AG04449 (cell line): ENCODE measurements at regions not wholly inside any gene's neighbourhood (a gene's known extent, or its start where the extent isn't known, plus 50 kb on each side); places are given as distances from the start of the nearest gene placed in this dataset.

Source experiments
- CTCF ChIA-PET: fragments of 350-600 bp; formaldehyde crosslinking; extraction: SDS; loops from one replicate; lab custom pipeline; 2021; ENCODE audit warnings: antibody characterized with exemption; lab: Yijun Ruan, JAX
- POLR2A ChIA-PET: fragments of 400-600, 350-600 bp; formaldehyde crosslinking; extraction: SDS; loops from one replicate; lab custom pipeline; 2020; ENCODE audit warnings: antibody characterized with exemption, inconsistent platforms; lab: Yijun Ruan, JAX
- DNase-seq: peaks from one replicate; pipeline ENCODE4 v3.0.0-alpha.2; 2010; ENCODE audit warnings: low read depth, low spot score
- H3K4me3 ChIP-seq: 2 replicates; pipeline ENCODE4 v1.5.1; 2011; ENCODE audit warnings: low read depth, mild to moderate bottlenecking, control low read depth, low read length
- CTCF ChIP-seq: IDR thresholded peaks from one replicate; pipeline ENCODE4 v1.5.1; 2011; ENCODE audit warnings: mild to moderate bottlenecking, moderate library complexity, low read length, control low read depth, inconsistent platforms; ENCODE audit not compliant: insufficient read depth; ENCODE audit errors: missing control alignments

- POLR2A ChIA-PET, result no interaction called here
- CTCF ChIA-PET, result no interaction called here
- no peak for DNase-seq
- TF ChIP-seq CTCF, result no peak
- H3K4me3 ChIP-seq, result no peak overlapping the region
Measured at GRCh38 chr1:30335997-30336390, 387.4 kb downstream of the MATN1 start.

GRCh38 chr1:30335389-30335996 is 387.9 kb downstream of the MATN1 start:
- ChIA-PET CTCF (no interaction called here), POLR2A (no interaction called here)
- TF ChIP-seq CTCF, result no peak
- no peak overlapping the region for H3K4me3 ChIP-seq
- DNase-seq, result no peak

GRCh38 chr1:30334767-30335166 is 388.6 kb downstream of the MATN1 start:
- no peak for DNase-seq
- POLR2A ChIA-PET, result no interaction called here
- H3K4me3 ChIP-seq, result no peak overlapping the region
- CTCF ChIA-PET, result no interaction called here
- no peak for TF ChIP-seq CTCF

GRCh38 chr1:30332116-30333094 is 391.0 kb downstream of the MATN1 start:
- TF ChIP-seq CTCF, result no peak
- no peak for DNase-seq
- no peak overlapping the region for H3K4me3 ChIP-seq
- ChIA-PET CTCF (no interaction called here), POLR2A (no interaction called here)

GRCh38 chr1:30331415-30332065 is 391.8 kb downstream of the MATN1 start:
- no peak overlapping the region for H3K4me3 ChIP-seq
- TF ChIP-seq CTCF, result no peak
- CTCF ChIA-PET, result no interaction called here
- POLR2A ChIA-PET, result no interaction called here
- DNase-seq, result no peak

GRCh38 chr1:30330644-30331043 is 392.7 kb downstream of the MATN1 start:
- CTCF ChIA-PET, result no interaction called here
- POLR2A ChIA-PET, result no interaction called here
- H3K4me3 ChIP-seq, result no peak overlapping the region
- no peak for TF ChIP-seq CTCF
- DNase-seq, result no peak
